Upper lobe of left lung (tissue), 4 donors: ENCODE measurements at regions not wholly inside any gene's neighbourhood (a gene's known extent, or its start where the extent isn't known, plus 50 kb on each side); places are given as distances from the start of the nearest gene placed in this dataset.

ENCODE experiments used
- POLR2AphosphoS5 ChIP-seq, 2 donors: sonication (generic); formaldehyde crosslinking; IDR thresholded peaks; one replicate each; pipeline ENCODE4 v1.5.1; 2017; ENCODE audit warnings: antibody characterized with exemption in 2 of 2
- TF ChIP-seq, protein P1 (sequence below), 6 experiments: fragments of 450-650 bp in 4 of 6; fragments of 200-600 bp in 2 of 6; sonication (generic) in 2 of 6; IDR thresholded peaks; one replicate each; pipeline ENCODE4 v1.5.1; 2016 to 2019; ENCODE audit warnings: antibody characterized with exemption in 6 of 6

DNA sequence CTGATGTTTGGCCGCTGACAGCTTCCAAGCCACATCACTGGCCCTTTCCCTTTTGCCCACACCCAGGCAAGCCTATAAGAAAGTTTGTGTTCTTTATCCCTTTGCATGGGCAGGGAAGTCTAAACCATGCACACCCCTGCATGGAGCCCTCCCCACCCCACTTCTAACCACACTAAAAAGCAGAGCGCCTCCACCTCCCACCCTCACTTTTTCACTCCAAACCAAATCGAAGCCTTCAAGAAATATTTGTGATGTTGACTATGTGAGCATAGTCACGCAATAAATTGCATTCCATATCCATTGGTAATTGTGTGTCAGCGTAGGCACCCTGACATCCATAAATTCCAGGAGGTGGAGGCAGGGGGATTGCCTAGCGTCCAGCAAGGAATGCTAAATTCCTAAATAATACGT is 104.4 kb upstream of the LSM14A start:
- TF ChIP-seq, protein P1, sequence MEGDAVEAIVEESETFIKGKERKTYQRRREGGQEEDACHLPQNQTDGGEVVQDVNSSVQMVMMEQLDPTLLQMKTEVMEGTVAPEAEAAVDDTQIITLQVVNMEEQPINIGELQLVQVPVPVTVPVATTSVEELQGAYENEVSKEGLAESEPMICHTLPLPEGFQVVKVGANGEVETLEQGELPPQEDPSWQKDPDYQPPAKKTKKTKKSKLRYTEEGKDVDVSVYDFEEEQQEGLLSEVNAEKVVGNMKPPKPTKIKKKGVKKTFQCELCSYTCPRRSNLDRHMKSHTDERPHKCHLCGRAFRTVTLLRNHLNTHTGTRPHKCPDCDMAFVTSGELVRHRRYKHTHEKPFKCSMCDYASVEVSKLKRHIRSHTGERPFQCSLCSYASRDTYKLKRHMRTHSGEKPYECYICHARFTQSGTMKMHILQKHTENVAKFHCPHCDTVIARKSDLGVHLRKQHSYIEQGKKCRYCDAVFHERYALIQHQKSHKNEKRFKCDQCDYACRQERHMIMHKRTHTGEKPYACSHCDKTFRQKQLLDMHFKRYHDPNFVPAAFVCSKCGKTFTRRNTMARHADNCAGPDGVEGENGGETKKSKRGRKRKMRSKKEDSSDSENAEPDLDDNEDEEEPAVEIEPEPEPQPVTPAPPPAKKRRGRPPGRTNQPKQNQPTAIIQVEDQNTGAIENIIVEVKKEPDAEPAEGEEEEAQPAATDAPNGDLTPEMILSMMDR (IDR thresholded peaks at IDR 0.05) = no peak
- TF ChIP-seq POLR2AphosphoS5 (IDR thresholded peaks at IDR 0.05) = no peak
